ENCODE measurements at regions not wholly inside any gene's neighbourhood (a gene's known extent, or its start where the extent isn't known, plus 50 kb on each side); places are given as distances from the start of the nearest gene placed in this dataset.

DNA sequence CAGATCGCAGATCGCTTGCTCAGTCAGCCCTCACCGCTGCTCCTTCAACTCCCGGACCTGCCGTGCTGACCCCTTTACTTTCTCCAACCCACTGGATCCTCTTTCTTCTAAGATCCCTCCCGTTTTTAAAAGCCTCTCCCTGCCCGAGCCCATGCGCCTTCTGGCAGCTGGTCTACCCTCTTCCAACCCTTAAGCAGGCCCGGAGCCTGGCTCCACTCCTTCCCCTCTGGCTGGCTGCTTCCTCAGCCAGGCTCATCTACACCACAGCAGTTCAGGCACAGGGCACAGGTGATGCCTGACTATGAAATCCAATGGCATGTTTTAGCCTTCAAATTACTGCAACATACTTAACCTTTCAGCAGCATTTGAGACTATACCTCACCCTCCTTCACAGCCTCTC lies 63.8 kb upstream of the PABPC3 start:
- TF ChIP-seq, protein P1, sequence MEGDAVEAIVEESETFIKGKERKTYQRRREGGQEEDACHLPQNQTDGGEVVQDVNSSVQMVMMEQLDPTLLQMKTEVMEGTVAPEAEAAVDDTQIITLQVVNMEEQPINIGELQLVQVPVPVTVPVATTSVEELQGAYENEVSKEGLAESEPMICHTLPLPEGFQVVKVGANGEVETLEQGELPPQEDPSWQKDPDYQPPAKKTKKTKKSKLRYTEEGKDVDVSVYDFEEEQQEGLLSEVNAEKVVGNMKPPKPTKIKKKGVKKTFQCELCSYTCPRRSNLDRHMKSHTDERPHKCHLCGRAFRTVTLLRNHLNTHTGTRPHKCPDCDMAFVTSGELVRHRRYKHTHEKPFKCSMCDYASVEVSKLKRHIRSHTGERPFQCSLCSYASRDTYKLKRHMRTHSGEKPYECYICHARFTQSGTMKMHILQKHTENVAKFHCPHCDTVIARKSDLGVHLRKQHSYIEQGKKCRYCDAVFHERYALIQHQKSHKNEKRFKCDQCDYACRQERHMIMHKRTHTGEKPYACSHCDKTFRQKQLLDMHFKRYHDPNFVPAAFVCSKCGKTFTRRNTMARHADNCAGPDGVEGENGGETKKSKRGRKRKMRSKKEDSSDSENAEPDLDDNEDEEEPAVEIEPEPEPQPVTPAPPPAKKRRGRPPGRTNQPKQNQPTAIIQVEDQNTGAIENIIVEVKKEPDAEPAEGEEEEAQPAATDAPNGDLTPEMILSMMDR (IDR thresholded peaks at IDR 0.05) = no peak
- no peak for TF ChIP-seq POLR2A (IDR thresholded peaks at IDR 0.05)
